Keratinocyte (primary cell): ENCODE measurements at regions not wholly inside any gene's neighbourhood (a gene's known extent, or its start where the extent isn't known, plus 50 kb on each side); places are given as distances from the start of the nearest gene placed in this dataset.

Experiments used
- DNase-seq: peaks from one replicate; pipeline ENCODE4 v3.0.0-alpha.2; 2011; ENCODE audit warnings: low read depth, missing footprints, low spot score
- FAIRE-seq: peaks from 2 replicates; lab custom pipeline; 2011; peaks lifted over from hg19 to GRCh38; lab: Jason Lieb, UNC
- H2AFZ ChIP-seq: 2 replicates; pipeline ENCODE4 v1.6.0; 2012; ENCODE audit warnings: low read length, control low read depth, inconsistent platforms; ENCODE audit not compliant: control insufficient read depth
- H3K27ac ChIP-seq: 2 replicates; pipeline ENCODE4 v1.5.1; 2011; ENCODE audit warnings: low read length; ENCODE audit not compliant: control insufficient read depth, insufficient read depth
- H3K27me3 ChIP-seq: 3 replicates; pipeline ENCODE4 v1.6.0; 2011; ENCODE audit warnings: low read length; ENCODE audit not compliant: control insufficient read depth, insufficient read depth; ENCODE audit errors: extremely low read depth
- H3K36me3 ChIP-seq, 2 experiments: 2 replicates in 1 of 2; 3 replicates in 1 of 2; pipeline ENCODE4 v1.5.1; 2011; ENCODE audit warnings: low read length in 2 of 2, mild to moderate bottlenecking in 1 of 2; ENCODE audit not compliant: control insufficient read depth in 2 of 2, insufficient read depth in 2 of 2; ENCODE audit errors: extremely low read depth in 1 of 2
- H3K4me1 ChIP-seq: 3 replicates; pipeline ENCODE4 v1.5.1; 2011; ENCODE audit warnings: low read length; ENCODE audit not compliant: control insufficient read depth, insufficient read depth; ENCODE audit errors: extremely low read depth
- H3K4me2 ChIP-seq: 3 replicates; pipeline ENCODE4 v1.6.0; 2011; ENCODE audit warnings: low read depth, low read length; ENCODE audit not compliant: control insufficient read depth, insufficient read depth; ENCODE audit errors: extremely low read depth
- H3K4me3 ChIP-seq, 3 experiments: fragments of 200-600 bp in 1 of 3; sonication (generic) in 1 of 3; 2 replicates in 2 of 3; 3 replicates in 1 of 3; pipeline ENCODE4 v1.5.1; 2011 to 2016; ENCODE audit warnings: low read length in 3 of 3, mild to moderate bottlenecking in 3 of 3, control low read depth in 2 of 3, inconsistent platforms in 1 of 3, low read depth in 1 of 3, mixed read lengths in 1 of 3, mixed run types in 1 of 3, moderate library complexity in 1 of 3; ENCODE audit not compliant: control insufficient read depth in 2 of 3, insufficient read depth in 2 of 3; ENCODE audit errors: extremely low read depth in 1 of 3
- H3K79me2 ChIP-seq: 2 replicates; pipeline ENCODE4 v1.6.0; 2012; ENCODE audit warnings: low read length; ENCODE audit not compliant: control insufficient read depth, insufficient read depth
- H3K9ac ChIP-seq: 3 replicates; pipeline ENCODE4 v1.6.0; 2011; ENCODE audit warnings: low read length; ENCODE audit not compliant: control insufficient read depth, insufficient read depth; ENCODE audit errors: extremely low read depth
- H3K9me1 ChIP-seq: 3 replicates; pipeline ENCODE4 v1.6.0; 2011; ENCODE audit warnings: low read length; ENCODE audit not compliant: control insufficient read depth, insufficient read depth; ENCODE audit errors: extremely low read depth
- H3K9me3 ChIP-seq: 2 replicates; pipeline ENCODE4 v1.5.1; 2012; ENCODE audit warnings: low read depth, low read length; ENCODE audit not compliant: control insufficient read depth
- H4K20me1 ChIP-seq: 3 replicates; pipeline ENCODE4 v1.6.0; 2011; ENCODE audit warnings: low read length; ENCODE audit not compliant: control insufficient read depth, insufficient read depth; ENCODE audit errors: extremely low read depth
- EZH2 ChIP-seq: IDR thresholded peaks from one replicate; pipeline ENCODE4 v1.6.1; 2012; ENCODE audit warnings: inconsistent platforms, mild to moderate bottlenecking, low read length, moderate library complexity
- dilution Hi-C: fragments of 300-500 bp; cut with MboI; formaldehyde crosslinking; loops from one replicate; pipeline ENCODE4 v1.7.0; 2020; ENCODE audit warnings: low sequenced_read_pairs; ENCODE audit not compliant: extremely low pct_ligation_motif_present
- TF ChIP-seq, protein P1 (sequence below), 3 experiments: IDR thresholded peaks in 1 of 3; conservative IDR thresholded peaks in 1 of 3; optimal IDR thresholded peaks in 1 of 3; 2 replicates in 2 of 3; 3 replicates in 1 of 3; pipeline versions ENCODE3 to v1.5.1; 2011; ENCODE audit warnings: low read length in 3 of 3, mild to moderate bottlenecking in 3 of 3, moderate library complexity in 2 of 3, control low read depth in 1 of 3, inconsistent platforms in 1 of 3; ENCODE audit not compliant: insufficient read depth in 2 of 3; ENCODE audit errors: extremely low read depth in 1 of 3

GRCh38 chr6:170038251-170038650, 252.6 kb downstream of the DLL1 start:
- Histone ChIP-seq H3K9ac (no peak overlapping the region), H3K79me2 (no peaks in the 10 kb centered on the region), H3K9me3 (peaks cover 6% of the 10 kb centered on the region), H3K9me1 (no peaks in the 10 kb centered on the region), H3K27ac (no peak overlapping the region), H2AFZ (no peak overlapping the region), H3K4me3 (no peak overlapping the region), H3K4me2 (no peak overlapping the region), H3K4me1 (peaks cover 13% of the 10 kb centered on the region), H4K20me1 (no peaks in the 10 kb centered on the region), H3K27me3 (no peaks in the 10 kb centered on the region), H3K36me3 (no peaks in the 10 kb centered on the region)
- FAIRE-seq (no peak), DNase-seq (no peak)
- TF ChIP-seq, protein P1, sequence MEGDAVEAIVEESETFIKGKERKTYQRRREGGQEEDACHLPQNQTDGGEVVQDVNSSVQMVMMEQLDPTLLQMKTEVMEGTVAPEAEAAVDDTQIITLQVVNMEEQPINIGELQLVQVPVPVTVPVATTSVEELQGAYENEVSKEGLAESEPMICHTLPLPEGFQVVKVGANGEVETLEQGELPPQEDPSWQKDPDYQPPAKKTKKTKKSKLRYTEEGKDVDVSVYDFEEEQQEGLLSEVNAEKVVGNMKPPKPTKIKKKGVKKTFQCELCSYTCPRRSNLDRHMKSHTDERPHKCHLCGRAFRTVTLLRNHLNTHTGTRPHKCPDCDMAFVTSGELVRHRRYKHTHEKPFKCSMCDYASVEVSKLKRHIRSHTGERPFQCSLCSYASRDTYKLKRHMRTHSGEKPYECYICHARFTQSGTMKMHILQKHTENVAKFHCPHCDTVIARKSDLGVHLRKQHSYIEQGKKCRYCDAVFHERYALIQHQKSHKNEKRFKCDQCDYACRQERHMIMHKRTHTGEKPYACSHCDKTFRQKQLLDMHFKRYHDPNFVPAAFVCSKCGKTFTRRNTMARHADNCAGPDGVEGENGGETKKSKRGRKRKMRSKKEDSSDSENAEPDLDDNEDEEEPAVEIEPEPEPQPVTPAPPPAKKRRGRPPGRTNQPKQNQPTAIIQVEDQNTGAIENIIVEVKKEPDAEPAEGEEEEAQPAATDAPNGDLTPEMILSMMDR (optimal IDR thresholded peaks at IDR 0.05 in 1 of 3, IDR thresholded peaks at IDR 0.05 in 1 of 3, conservative IDR thresholded peaks at IDR 0.05 in 1 of 3; ENCODE audit: extremely low read depth in 1 of 3, insufficient read depth in 2 of 3, low read length in 3 of 3), result no peak
- no peak for TF ChIP-seq EZH2
- dilution Hi-C loops, result no loop called here

- no peaks in the 10 kb centered on the region for H3K27me3 ChIP-seq
- H2AFZ ChIP-seq, result peak overlapping the region; percentile 30
- no peaks in the 10 kb centered on the region for H4K20me1 ChIP-seq
- DNase-seq (no peak), FAIRE-seq (no peak)
- H3K9me3 ChIP-seq, result peaks cover 9% of the 10 kb centered on the region
- H3K9me1 ChIP-seq, result no peaks in the 10 kb centered on the region
- no peaks in the 10 kb centered on the region for H3K36me3 ChIP-seq
- dilution Hi-C loops, result no loop called here
- H3K9ac ChIP-seq, result no peak overlapping the region
- H3K4me2 ChIP-seq, result peak overlapping the region; percentile 34
- peaks cover 13% of the 10 kb centered on the region for H3K4me1 ChIP-seq
- no peak overlapping the region for H3K4me3 ChIP-seq
- H3K79me2 ChIP-seq, result no peaks in the 10 kb centered on the region
- TF ChIP-seq, protein P1 (optimal IDR thresholded peaks at IDR 0.05 in 1 of 3, IDR thresholded peaks at IDR 0.05 in 1 of 3, conservative IDR thresholded peaks at IDR 0.05 in 1 of 3; ENCODE audit: extremely low read depth in 1 of 3, insufficient read depth in 2 of 3, low read length in 3 of 3), result no peak
- no peak for TF ChIP-seq EZH2
- H3K27ac ChIP-seq, result no peak overlapping the region
Measured at GRCh38 chr6:170037541-170038250, 253.2 kb downstream of the DLL1 start.
